BLaER1 treated with 17β-estradiol and CSF1 and Interleukin-3, amounts not matched to agents 10 nM and 100 nM (cell line): ENCODE measurements at regions not wholly inside any gene's neighbourhood (a gene's known extent, or its start where the extent isn't known, plus 50 kb on each side); places are given as distances from the start of the nearest gene placed in this dataset.

ENCODE experiments used
- H3K27ac ChIP-seq, 11 experiments: shearing (Covaris generic); formaldehyde crosslinking; 2 replicates each; pipeline ENCODE4 v1.8.1; 2022
- H3K27me3 ChIP-seq, 11 experiments: shearing (Covaris generic); formaldehyde crosslinking; 2 replicates each; pipeline ENCODE4 v1.8.1; 2022
- H3K36me3 ChIP-seq, 11 experiments: shearing (Covaris generic); formaldehyde crosslinking; 2 replicates each; pipeline ENCODE4 v1.8.1; 2022
- H3K4me1 ChIP-seq, 10 experiments: shearing (Covaris generic); formaldehyde crosslinking; 2 replicates each; pipeline ENCODE4 v1.8.1; 2022
- H3K4me2 ChIP-seq, 11 experiments: shearing (Covaris generic); formaldehyde crosslinking; 2 replicates each; pipeline ENCODE4 v1.8.1; 2022
- H3K4me3 ChIP-seq, 10 experiments: shearing (Covaris generic); formaldehyde crosslinking; 2 replicates each; pipeline ENCODE4 v1.8.1; 2022
- H3K9ac ChIP-seq, 11 experiments: shearing (Covaris generic); formaldehyde crosslinking; 2 replicates each; pipeline ENCODE4 v1.8.1; 2022
- H3K9me3 ChIP-seq, 11 experiments: shearing (Covaris generic); formaldehyde crosslinking; replicated peaks in 1 of 11; 2 replicates each; pipeline ENCODE4 v1.8.1; 2022
- H4K20me1 ChIP-seq, 11 experiments: shearing (Covaris generic); formaldehyde crosslinking; 2 replicates each; pipeline ENCODE4 v1.8.1; 2022
- Cebpa-rat ChIP-seq, 11 experiments: shearing (Covaris generic); IDR thresholded peaks; 2 replicates each; pipeline ENCODE4 v1.8.1; 2022

- H4K20me1 ChIP-seq: no peaks in the 10 kb centered on the region
- H3K9me3 ChIP-seq: peaks cover 31 to 55% (median 35%) of the 10 kb centered on the region in 11 experiments
- H3K36me3 ChIP-seq: peaks cover 0 to 4% (median 0%) of the 10 kb centered on the region in 11 experiments; a peak in 1 of 22 replicates
- no peak overlapping the region for H3K4me3 ChIP-seq
- peaks cover 12 to 50% (median 34%) of the 10 kb centered on the region in 10 experiments; a peak in 18 of 20 replicates for H3K4me1 ChIP-seq
- TF ChIP-seq Cebpa-rat (IDR thresholded peaks at IDR 0.05): no peak
- H3K4me2 ChIP-seq: peak overlapping the region in 6 of 11 experiments; percentile 24 to 88 (median 80); a peak in 10 of 22 replicates
- H3K9ac ChIP-seq: no peak overlapping the region
- H3K27ac ChIP-seq: no peak overlapping the region
- peaks cover 0 to 18% (median 0%) of the 10 kb centered on the region in 11 experiments; a peak in 6 of 22 replicates for H3K27me3 ChIP-seq
These were observed 49.7 kb upstream of the DHRSX start for GRCh38 chrX:2550328-2551020.
